GM12878 (cell line): ENCODE measurements at regions not wholly inside any gene's neighbourhood (a gene's known extent, or its start where the extent isn't known, plus 50 kb on each side); places are given as distances from the start of the nearest gene placed in this dataset.

Experiments used
- ATAC-seq: fragments of 200-7000 bp; cut with Tn5 transposase; 3 replicates; pipeline ENCODE4 v1.9.1; 2020; ENCODE audit warnings: mild to moderate bottlenecking, moderate library complexity
- BruUV-seq: library from RNA; stranded (reverse); fragments of 400-500 nt; replicated peaks from 2 replicates; lab custom pipeline; 2021; lab: Mats Ljungman, UMichigan
- CTCF ChIA-PET: fragments of 300-600 bp; sonication (Branson Sonifier 250); formaldehyde crosslinking; extraction: SDS; loops from one replicate; lab custom pipeline; 2021; ENCODE audit warnings: inconsistent platforms; lab: Yijun Ruan, JAX
- POLR2A ChIA-PET: fragments of 350-600 bp; formaldehyde crosslinking; extraction: SDS; loops from one replicate; lab custom pipeline; 2021; ENCODE audit warnings: inconsistent platforms; lab: Charles Lee
- RAD21 ChIA-PET: fragments of 300-600 bp; sonication (Branson Sonifier 250); formaldehyde crosslinking; loops from one replicate; lab custom pipeline; 2023; ENCODE audit warnings: antibody characterized with exemption; ENCODE audit not compliant: unreplicated experiment; lab: Charles Lee
- SMC1A ChIA-PET: fragments of 300-600 bp; sonication (Branson Sonifier 250); formaldehyde crosslinking; loops from one replicate; lab custom pipeline; 2023; ENCODE audit not compliant: unreplicated experiment, uncharacterized antibody; lab: Charles Lee
- DNase-seq: peaks from one replicate; pipeline ENCODE4 v3.0.0-alpha.2; 2011; ENCODE audit warnings: low read depth, low spot score
- FAIRE-seq: peaks from 3 replicates; lab custom pipeline; 2011; peaks lifted over from hg19 to GRCh38; lab: Jason Lieb, UNC
- H2AFZ ChIP-seq: 2 replicates; pipeline ENCODE4 v1.6.0; 2011; ENCODE audit warnings: low read depth, low read length, control low read depth; ENCODE audit not compliant: control insufficient read depth
- H3K27ac ChIP-seq: 2 replicates; pipeline ENCODE4 v1.5.1; 2011; ENCODE audit warnings: control low read depth; ENCODE audit not compliant: control insufficient read depth, insufficient read depth
- H3K27me3 ChIP-seq, 2 experiments: replicated peaks in 1 of 2; 2 replicates each; pipeline versions ENCODE4 v1.6.0 to v1.6.1; 2011; ENCODE audit warnings: low read length in 1 of 2; ENCODE audit not compliant: control insufficient read depth in 2 of 2, insufficient read depth in 2 of 2
- H3K36me3 ChIP-seq, 2 experiments: 2 replicates each; pipeline ENCODE4 v1.5.1; 2011; ENCODE audit warnings: low read length in 1 of 2; ENCODE audit not compliant: control insufficient read depth in 2 of 2, insufficient read depth in 2 of 2
- H3K4me1 ChIP-seq: 2 replicates; pipeline ENCODE4 v1.6.1; 2011; ENCODE audit warnings: mild to moderate bottlenecking, low read length, moderate library complexity, mixed read lengths; ENCODE audit not compliant: control insufficient read depth, insufficient read depth
- H3K4me2 ChIP-seq: 2 replicates; pipeline ENCODE4 v1.6.0; 2011; ENCODE audit warnings: control low read depth; ENCODE audit not compliant: control insufficient read depth, insufficient read depth
- H3K4me3 ChIP-seq: fragments of 200-600 bp; sonication (generic); 2 replicates; pipeline ENCODE4 v1.5.1; 2016
- H3K79me2 ChIP-seq: 2 replicates; pipeline ENCODE4 v1.6.0; 2011; ENCODE audit warnings: low read length; ENCODE audit not compliant: control insufficient read depth, insufficient read depth
- H3K9ac ChIP-seq: 2 replicates; pipeline ENCODE4 v1.8.0; 2011; ENCODE audit warnings: low read length, control low read depth, mixed read lengths; ENCODE audit not compliant: control insufficient read depth, insufficient read depth
- H3K9me3 ChIP-seq: replicated peaks from 3 replicates; pipeline ENCODE4 v1.5.1; 2011; ENCODE audit warnings: mild to moderate bottlenecking, low read length; ENCODE audit not compliant: control insufficient read depth, insufficient read depth
- H4K20me1 ChIP-seq: 2 replicates; pipeline ENCODE4 v1.6.0; 2011; ENCODE audit not compliant: control insufficient read depth, insufficient read depth
- FOXM1 ChIP-seq: IDR thresholded peaks from 2 replicates; pipeline ENCODE4 v1.6.1; 2012; ENCODE audit warnings: low read depth, mild to moderate bottlenecking, inconsistent platforms, low read length, moderate library complexity
- IRF5 ChIP-seq: fragments of 450-650 bp; IDR thresholded peaks from 2 replicates; pipeline ENCODE4 v1.6.1; 2017; ENCODE audit warnings: borderline replicate concordance
- KDM1A ChIP-seq: fragments of 200-600 bp; sonication (generic); IDR thresholded peaks from 2 replicates; pipeline ENCODE4 v1.6.1; 2016; ENCODE audit warnings: borderline replicate concordance
- NFIC ChIP-seq: IDR thresholded peaks from 2 replicates; pipeline ENCODE4 v1.6.1; 2012; ENCODE audit warnings: low read depth, mild to moderate bottlenecking, inconsistent platforms, low read length, moderate library complexity
- PAX5 ChIP-seq: IDR thresholded peaks from 2 replicates; pipeline ENCODE4 v1.6.1; 2011; ENCODE audit warnings: low read depth, low read length, borderline replicate concordance
- PML ChIP-seq: IDR thresholded peaks from 2 replicates; pipeline ENCODE4 v1.6.1; 2012; ENCODE audit warnings: low read length, inconsistent platforms
- RAD21 ChIP-seq: IDR thresholded peaks from 2 replicates; pipeline ENCODE4 v1.6.1; 2011; ENCODE audit warnings: mild to moderate bottlenecking, low read depth, low read length, moderate library complexity; ENCODE audit not compliant: insufficient read depth
- SREBF1 ChIP-seq: IDR thresholded peaks from 2 replicates; pipeline ENCODE4 v1.6.1; 2012; ENCODE audit warnings: mild to moderate bottlenecking, low read length
- TBL1XR1 ChIP-seq: IDR thresholded peaks from 2 replicates; pipeline ENCODE4 v1.6.1; 2012; ENCODE audit warnings: low read depth, low read length, improper control_type of control experiment
- USF1 ChIP-seq: IDR thresholded peaks from 2 replicates; pipeline ENCODE4 v1.6.1; 2011; ENCODE audit warnings: borderline replicate concordance, low read depth, mild to moderate bottlenecking, moderate library complexity, mixed read lengths, low read length; ENCODE audit not compliant: insufficient read depth; ENCODE audit errors: extremely low read length
- in situ Hi-C: fragments of 300-500 bp; cut with MboI; formaldehyde crosslinking; loops from 9 replicates; pipeline ENCODE4 v1.14.3; 2018; ENCODE audit warnings: mixed read lengths
- intact Hi-C: fragments of 100-400 bp; cut with micrococcal nuclease; formaldehyde crosslinking; loops from one replicate; pipeline ENCODE4 v1.14.2; 2022; ENCODE audit not compliant: unreplicated experiment
- TF ChIP-seq, protein P1 (sequence below): fragments of 150-350 bp; IDR thresholded peaks from 2 replicates; pipeline ENCODE4 v1.6.1; 2014; ENCODE audit warnings: mild to moderate bottlenecking, low read depth, low read length

DNA sequence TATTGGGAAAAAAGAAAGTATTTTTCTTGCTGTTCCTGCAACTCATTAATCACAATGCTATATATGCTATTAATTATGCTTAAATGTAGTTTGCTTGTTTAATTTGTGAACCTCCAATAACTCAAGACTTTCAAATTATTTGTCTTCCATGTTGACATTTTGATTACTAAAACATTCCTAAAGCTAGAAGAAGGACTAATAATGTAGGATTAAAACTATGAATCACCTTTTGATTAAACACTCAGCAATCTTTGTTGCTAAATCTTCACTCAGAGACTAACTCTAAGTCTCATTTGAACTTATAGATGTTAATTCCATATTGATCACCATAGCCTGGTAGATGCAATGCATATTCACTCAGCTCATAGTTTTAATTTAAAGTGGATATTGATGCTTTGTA, 524.6 kb upstream of the ZEB2 start:
- H3K4me1 ChIP-seq, result no peaks in the 10 kb centered on the region
- ChIA-PET CTCF (no interaction called here), RAD21 (no interaction called here)
- no peaks in the 10 kb centered on the region for H3K36me3 ChIP-seq
- in situ Hi-C loops, result no loop called here
- no peak overlapping the region for H3K27ac ChIP-seq
- no peaks in the 10 kb centered on the region for H3K9me3 ChIP-seq
- ATAC-seq, result no peak
- no peaks in the 10 kb centered on the region for H3K79me2 ChIP-seq
- intact Hi-C loops, result no loop called here
- no peak overlapping the region for H3K4me3 ChIP-seq
- no peak overlapping the region for H3K4me2 ChIP-seq
- FAIRE-seq, result no peak
- H2AFZ ChIP-seq, result no peak overlapping the region
- no peak for DNase-seq
- no peak for TF ChIP-seq PAX5
- no peak for TF ChIP-seq KDM1A
- TF ChIP-seq IRF5, result no peak
- TF ChIP-seq, protein P1, sequence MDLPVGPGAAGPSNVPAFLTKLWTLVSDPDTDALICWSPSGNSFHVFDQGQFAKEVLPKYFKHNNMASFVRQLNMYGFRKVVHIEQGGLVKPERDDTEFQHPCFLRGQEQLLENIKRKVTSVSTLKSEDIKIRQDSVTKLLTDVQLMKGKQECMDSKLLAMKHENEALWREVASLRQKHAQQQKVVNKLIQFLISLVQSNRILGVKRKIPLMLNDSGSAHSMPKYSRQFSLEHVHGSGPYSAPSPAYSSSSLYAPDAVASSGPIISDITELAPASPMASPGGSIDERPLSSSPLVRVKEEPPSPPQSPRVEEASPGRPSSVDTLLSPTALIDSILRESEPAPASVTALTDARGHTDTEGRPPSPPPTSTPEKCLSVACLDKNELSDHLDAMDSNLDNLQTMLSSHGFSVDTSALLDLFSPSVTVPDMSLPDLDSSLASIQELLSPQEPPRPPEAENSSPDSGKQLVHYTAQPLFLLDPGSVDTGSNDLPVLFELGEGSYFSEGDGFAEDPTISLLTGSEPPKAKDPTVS, result no peak
- no peak for TF ChIP-seq FOXM1
- no peak for TF ChIP-seq PML
- TF ChIP-seq NFIC, result no peak
- TF ChIP-seq SREBF1, result no peak
- TF ChIP-seq RAD21, result no peak
- TF ChIP-seq USF1, result no peak
- no peak for TF ChIP-seq TBL1XR1
- TF ChIP-seq, all 136 proteins: peak for 0
- Histone ChIP-seq H3K9ac (no peak overlapping the region), H3K27me3 (no peaks in the 10 kb centered on the region), H4K20me1 (no peaks in the 10 kb centered on the region)
- BruUV-seq, result no TSS peak
- POLR2A ChIA-PET, result no interaction called here
- SMC1A ChIA-PET, result interaction anchor here (0.6 kb wide), 1 partner anchor 480 kb away, joined by 3 read pairs; no protein-coding TSS in a partner anchor
